Retinal pigment epithelial cell (primary cell): ENCODE measurements at regions not wholly inside any gene's neighbourhood (a gene's known extent, or its start where the extent isn't known, plus 50 kb on each side); places are given as distances from the start of the nearest gene placed in this dataset.
"Not testable (repeated sequence)": the region's sequence is repeated elsewhere in the genome, so short reads cannot be mapped to it uniquely, and the experiment has no call there.

ENCODE experiments used
- DNase-seq: peaks from one replicate; pipeline ENCODE4 v3.0.0-alpha.2; 2010; ENCODE audit warnings: low read depth
- H3K4me3 ChIP-seq: 2 replicates; pipeline ENCODE4 v1.5.1; 2011; ENCODE audit warnings: mild to moderate bottlenecking, low read length, control low read depth, moderate library complexity
- CTCF ChIP-seq: conservative IDR thresholded peaks from 2 replicates; pipeline ENCODE4 v1.5.1; 2011; ENCODE audit warnings: low read depth, low read length, control low read depth, inconsistent platforms

DNA sequence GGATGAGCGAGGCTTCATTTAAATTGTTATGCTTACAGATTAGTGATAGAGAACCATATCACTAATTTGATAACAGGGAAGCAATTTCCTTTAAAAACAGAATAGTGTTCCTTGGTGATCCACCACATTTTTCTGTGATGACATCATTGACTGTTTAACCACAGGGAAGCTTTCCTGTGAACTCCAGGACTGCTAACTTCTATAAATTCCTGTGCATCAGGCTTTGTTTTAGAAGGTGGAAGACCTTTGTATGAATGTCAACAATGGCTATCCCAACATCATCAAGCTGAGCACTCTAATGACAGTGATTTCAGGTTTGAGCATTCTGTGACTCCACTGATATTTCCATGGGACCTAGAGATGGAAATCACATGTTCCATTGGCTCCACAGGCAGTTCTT lies 177.1 kb downstream of the RMST start:
- TF ChIP-seq CTCF, result no peak
- DNase-seq, result no peak
- H3K4me3 ChIP-seq, result no peak overlapping the region

- TF ChIP-seq CTCF, result no peak
- no peak overlapping the region for H3K4me3 ChIP-seq
- no peak for DNase-seq
Observed at GRCh38 chr12:97640826-97641225, 178.2 kb downstream of the RMST start.

DNA sequence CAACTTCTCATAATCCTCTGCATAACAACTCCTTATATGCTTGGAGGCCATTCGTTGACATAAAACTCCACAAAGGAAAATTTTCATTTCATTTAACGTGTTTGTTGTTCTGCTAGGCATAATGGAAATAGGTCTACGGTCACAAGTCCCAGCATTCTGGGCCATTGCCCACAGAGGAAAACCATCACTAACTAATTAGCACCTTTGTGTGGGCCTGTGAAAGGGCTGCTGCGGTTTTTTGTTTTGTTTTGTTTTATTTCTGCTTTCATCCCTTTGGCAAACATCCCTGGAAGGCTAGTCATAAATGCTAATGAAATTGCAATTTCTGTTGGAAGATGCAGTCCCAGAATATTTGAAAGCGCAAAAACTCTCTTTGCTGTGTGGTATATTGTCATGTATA lies 180.3 kb downstream of the RMST start:
- H3K4me3 ChIP-seq, result no peak overlapping the region
- no peak for DNase-seq

GRCh38 chr12:97643924-97644323 lies 181.3 kb downstream of the RMST start:
- no peak overlapping the region for H3K4me3 ChIP-seq
- DNase-seq, result no peak
- no peak for TF ChIP-seq CTCF

More for the DNA sequence above, 180.3 kb downstream of the RMST start:
- TF ChIP-seq CTCF, result no peak

GRCh38 chr12:97645726-97646125 lies 183.1 kb downstream of the RMST start:
- H3K4me3 ChIP-seq, result no peak overlapping the region
- no peak for DNase-seq
- no peak for TF ChIP-seq CTCF

DNA sequence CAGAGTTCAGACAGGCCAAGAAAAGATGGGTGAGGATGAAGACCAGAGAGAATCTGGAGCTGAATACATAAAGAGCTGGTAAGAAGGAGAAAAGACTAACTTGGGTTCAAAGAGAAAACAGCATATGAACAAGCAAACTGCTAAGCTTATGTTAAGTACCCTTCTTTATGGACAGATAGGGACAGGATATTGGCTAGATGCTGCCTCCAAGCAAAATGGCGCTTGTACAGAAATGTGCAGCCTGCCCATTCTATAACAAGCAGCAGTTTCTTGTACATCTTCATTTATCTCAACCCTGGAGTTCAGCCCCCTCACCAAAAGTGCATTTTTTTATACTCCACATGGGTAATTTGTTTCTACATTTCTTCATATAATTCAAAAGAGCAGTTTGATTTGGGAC lies 184.5 kb downstream of the RMST start:
- no peak overlapping the region for H3K4me3 ChIP-seq
- TF ChIP-seq CTCF, result no peak
- no peak for DNase-seq

DNA sequence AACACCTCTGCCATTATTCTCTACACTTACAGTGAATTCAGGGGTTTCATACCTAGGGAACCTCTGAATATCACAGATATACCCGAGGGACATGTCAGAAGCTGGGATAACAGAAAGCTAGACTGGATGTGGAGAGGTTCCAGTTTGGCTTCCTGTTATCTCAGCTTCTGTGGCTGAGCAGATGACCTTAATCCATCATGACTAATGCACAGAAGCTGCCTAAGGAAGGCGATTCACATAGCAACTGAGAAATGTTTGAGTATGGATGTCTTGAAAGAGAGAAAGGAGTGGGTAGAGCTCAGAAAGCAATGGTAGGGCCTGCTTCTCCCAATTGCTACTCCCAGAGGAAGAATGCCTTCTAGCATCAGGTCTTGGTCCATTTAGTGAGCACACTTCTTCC lies 187.6 kb downstream of the RMST start:
- no peak overlapping the region for H3K4me3 ChIP-seq
- TF ChIP-seq CTCF, result no peak
- no peak for DNase-seq

DNA sequence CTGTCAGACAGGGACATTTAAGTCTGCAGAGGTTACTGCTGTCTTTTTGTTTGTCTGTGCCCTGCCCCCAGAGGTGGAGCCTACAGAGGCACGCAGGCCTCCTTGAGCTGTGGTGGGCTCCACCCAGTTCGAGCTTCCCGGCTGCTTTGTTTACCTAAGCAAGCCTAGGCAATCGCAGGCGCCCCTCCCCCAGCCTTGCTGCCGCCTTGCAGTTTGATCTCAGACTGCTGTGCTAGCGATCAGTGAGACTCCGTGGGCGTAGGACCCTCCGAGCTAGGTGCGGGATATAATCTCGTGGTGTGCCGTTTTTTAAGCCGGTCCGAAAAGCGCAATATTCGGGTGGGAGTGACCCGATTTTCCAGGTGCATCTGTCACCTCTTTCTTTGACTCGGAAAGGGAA lies 193.9 kb downstream of the RMST start:
- not testable (repeated sequence) for H3K4me3 ChIP-seq, DNase-seq
